K562 (cell line): ENCODE measurements at regions not wholly inside any gene's neighbourhood (a gene's known extent, or its start where the extent isn't known, plus 50 kb on each side); places are given as distances from the start of the nearest gene placed in this dataset.

Experiments
- CXXC5 ChIP-seq: fragments of 250-450 bp; sonication (Bioruptor Pico); IDR thresholded peaks from 2 replicates; pipeline ENCODE4 v1.8.0; 2022; ENCODE audit warnings: inconsistent platforms, mild to moderate bottlenecking, moderate library complexity
- FOS ChIP-seq: IDR thresholded peaks from 3 replicates; pipeline ENCODE4 v1.6.1; 2011; ENCODE audit not compliant: insufficient read length; ENCODE audit errors: extremely low read depth
- FOXM1 ChIP-seq, 2 experiments: fragments of 450-650 bp in 1 of 2; sonication (generic) in 1 of 2; formaldehyde crosslinking in 1 of 2; IDR thresholded peaks; 2 replicates each; pipeline versions ENCODE4 v1.6.1 to v1.9.0; 2017 to 2022; ENCODE audit warnings: low read depth in 2 of 2, mild to moderate bottlenecking in 2 of 2, missing genetic modification reagents in 1 of 2, moderate library complexity in 1 of 2
- NFIX ChIP-seq: fragments of 250-450 bp; sonication (Bioruptor Pico); IDR thresholded peaks from 2 replicates; pipeline ENCODE4 v1.4.0; 2020; ENCODE audit warnings: low read depth, mild to moderate bottlenecking, moderate library complexity
- NR4A1 ChIP-seq, 2 experiments: fragments of 250-450 bp in 1 of 2; fragments of 450-650 bp in 1 of 2; sonication (Bioruptor Pico) in 1 of 2; IDR thresholded peaks; 2 replicates each; pipeline versions ENCODE4 v1.4.0 to v1.6.1; 2016 to 2020; ENCODE audit warnings: mild to moderate bottlenecking in 2 of 2, missing compliant biosample characterization in 1 of 2, missing genetic modification characterization in 1 of 2, moderate library complexity in 1 of 2
- PRMT5 ChIP-seq: sonication (generic); formaldehyde crosslinking; IDR thresholded peaks from 2 replicates; pipeline ENCODE4 v1.5.0; 2020; ENCODE audit warnings: missing genetic modification reagents
- RB1 ChIP-seq: fragments of 450-650 bp; IDR thresholded peaks from 2 replicates; pipeline ENCODE4 v1.6.1; 2017; ENCODE audit warnings: low read depth, mild to moderate bottlenecking
- RBM22 ChIP-seq: fragments of 200-400 bp; formaldehyde crosslinking; IDR thresholded peaks from 2 replicates; pipeline ENCODE4 v1.6.1; 2018; ENCODE audit warnings: low read length, low read depth; ENCODE audit not compliant: poor library complexity, severe bottlenecking
- U2AF2 ChIP-seq: fragments of 200-400 bp; formaldehyde crosslinking; optimal IDR thresholded peaks from 2 replicates; pipeline ENCODE3; 2017; ENCODE audit warnings: low read depth, mild to moderate bottlenecking, low read length
- ZFP1 ChIP-seq: fragments of 450-650 bp; formaldehyde crosslinking; IDR thresholded peaks from 2 replicates; pipeline ENCODE4 v1.4.0; 2020; ENCODE audit warnings: mild to moderate bottlenecking, mixed read lengths
- TF ChIP-seq, protein P1 (sequence below): fragments of 200-800 bp; sonication (Bioruptor generic); IDR thresholded peaks from 2 replicates; pipeline ENCODE4 v1.6.1; 2016; ENCODE audit warnings: missing genetic modification characterization, missing compliant biosample characterization
- TF ChIP-seq, protein P2 (sequence below), 2 experiments: IDR thresholded peaks in 1 of 2; conservative IDR thresholded peaks in 1 of 2; 2 replicates each; pipeline ENCODE4 v1.6.1; 2016; ENCODE audit warnings: low read depth in 2 of 2, mild to moderate bottlenecking in 1 of 2, missing compliant biosample characterization in 1 of 2, missing genetic modification characterization in 1 of 2, moderate library complexity in 1 of 2
- TF ChIP-seq, protein P3 (sequence below): sonication (generic); formaldehyde crosslinking; IDR thresholded peaks from 2 replicates; pipeline ENCODE4 v1.8.0; 2022; ENCODE audit warnings: mild to moderate bottlenecking, missing genetic modification reagents, borderline replicate concordance
- TF ChIP-seq, protein P4 (sequence below): fragments of 250-450 bp; sonication (Bioruptor Pico); IDR thresholded peaks from 2 replicates; pipeline ENCODE4 v1.4.0; 2020; ENCODE audit warnings: mild to moderate bottlenecking

- TF ChIP-seq, protein P1, sequence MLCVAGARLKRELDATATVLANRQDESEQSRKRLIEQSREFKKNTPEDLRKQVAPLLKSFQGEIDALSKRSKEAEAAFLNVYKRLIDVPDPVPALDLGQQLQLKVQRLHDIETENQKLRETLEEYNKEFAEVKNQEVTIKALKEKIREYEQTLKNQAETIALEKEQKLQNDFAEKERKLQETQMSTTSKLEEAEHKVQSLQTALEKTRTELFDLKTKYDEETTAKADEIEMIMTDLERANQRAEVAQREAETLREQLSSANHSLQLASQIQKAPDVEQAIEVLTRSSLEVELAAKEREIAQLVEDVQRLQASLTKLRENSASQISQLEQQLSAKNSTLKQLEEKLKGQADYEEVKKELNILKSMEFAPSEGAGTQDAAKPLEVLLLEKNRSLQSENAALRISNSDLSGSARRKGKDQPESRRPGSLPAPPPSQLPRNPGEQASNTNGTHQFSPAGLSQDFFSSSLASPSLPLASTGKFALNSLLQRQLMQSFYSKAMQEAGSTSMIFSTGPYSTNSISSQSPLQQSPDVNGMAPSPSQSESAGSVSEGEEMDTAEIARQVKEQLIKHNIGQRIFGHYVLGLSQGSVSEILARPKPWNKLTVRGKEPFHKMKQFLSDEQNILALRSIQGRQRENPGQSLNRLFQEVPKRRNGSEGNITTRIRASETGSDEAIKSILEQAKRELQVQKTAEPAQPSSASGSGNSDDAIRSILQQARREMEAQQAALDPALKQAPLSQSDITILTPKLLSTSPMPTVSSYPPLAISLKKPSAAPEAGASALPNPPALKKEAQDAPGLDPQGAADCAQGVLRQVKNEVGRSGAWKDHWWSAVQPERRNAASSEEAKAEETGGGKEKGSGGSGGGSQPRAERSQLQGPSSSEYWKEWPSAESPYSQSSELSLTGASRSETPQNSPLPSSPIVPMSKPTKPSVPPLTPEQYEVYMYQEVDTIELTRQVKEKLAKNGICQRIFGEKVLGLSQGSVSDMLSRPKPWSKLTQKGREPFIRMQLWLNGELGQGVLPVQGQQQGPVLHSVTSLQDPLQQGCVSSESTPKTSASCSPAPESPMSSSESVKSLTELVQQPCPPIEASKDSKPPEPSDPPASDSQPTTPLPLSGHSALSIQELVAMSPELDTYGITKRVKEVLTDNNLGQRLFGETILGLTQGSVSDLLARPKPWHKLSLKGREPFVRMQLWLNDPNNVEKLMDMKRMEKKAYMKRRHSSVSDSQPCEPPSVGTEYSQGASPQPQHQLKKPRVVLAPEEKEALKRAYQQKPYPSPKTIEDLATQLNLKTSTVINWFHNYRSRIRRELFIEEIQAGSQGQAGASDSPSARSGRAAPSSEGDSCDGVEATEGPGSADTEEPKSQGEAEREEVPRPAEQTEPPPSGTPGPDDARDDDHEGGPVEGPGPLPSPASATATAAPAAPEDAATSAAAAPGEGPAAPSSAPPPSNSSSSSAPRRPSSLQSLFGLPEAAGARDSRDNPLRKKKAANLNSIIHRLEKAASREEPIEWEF (CRISPR knock-in tag): no peak
- TF ChIP-seq, protein P2, sequence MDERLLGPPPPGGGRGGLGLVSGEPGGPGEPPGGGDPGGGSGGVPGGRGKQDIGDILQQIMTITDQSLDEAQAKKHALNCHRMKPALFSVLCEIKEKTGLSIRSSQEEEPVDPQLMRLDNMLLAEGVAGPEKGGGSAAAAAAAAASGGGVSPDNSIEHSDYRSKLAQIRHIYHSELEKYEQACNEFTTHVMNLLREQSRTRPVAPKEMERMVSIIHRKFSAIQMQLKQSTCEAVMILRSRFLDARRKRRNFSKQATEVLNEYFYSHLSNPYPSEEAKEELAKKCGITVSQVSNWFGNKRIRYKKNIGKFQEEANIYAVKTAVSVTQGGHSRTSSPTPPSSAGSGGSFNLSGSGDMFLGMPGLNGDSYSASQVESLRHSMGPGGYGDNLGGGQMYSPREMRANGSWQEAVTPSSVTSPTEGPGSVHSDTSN (CRISPR knock-in tag; IDR thresholded peaks at IDR 0.05; ENCODE audit: low read depth): no peak
- TF ChIP-seq, protein P2 (tag; conservative IDR thresholded peaks at IDR 0.05; ENCODE audit: low read depth): no peak
- no peak for TF ChIP-seq FOXM1 (IDR thresholded peaks at IDR 0.05; ENCODE audit: low read depth)
- no peak for TF ChIP-seq FOXM1 (CRISPR knock-in tag; IDR thresholded peaks at IDR 0.05; ENCODE audit: low read depth)
- no peak for TF ChIP-seq U2AF2
- TF ChIP-seq, protein P3, sequence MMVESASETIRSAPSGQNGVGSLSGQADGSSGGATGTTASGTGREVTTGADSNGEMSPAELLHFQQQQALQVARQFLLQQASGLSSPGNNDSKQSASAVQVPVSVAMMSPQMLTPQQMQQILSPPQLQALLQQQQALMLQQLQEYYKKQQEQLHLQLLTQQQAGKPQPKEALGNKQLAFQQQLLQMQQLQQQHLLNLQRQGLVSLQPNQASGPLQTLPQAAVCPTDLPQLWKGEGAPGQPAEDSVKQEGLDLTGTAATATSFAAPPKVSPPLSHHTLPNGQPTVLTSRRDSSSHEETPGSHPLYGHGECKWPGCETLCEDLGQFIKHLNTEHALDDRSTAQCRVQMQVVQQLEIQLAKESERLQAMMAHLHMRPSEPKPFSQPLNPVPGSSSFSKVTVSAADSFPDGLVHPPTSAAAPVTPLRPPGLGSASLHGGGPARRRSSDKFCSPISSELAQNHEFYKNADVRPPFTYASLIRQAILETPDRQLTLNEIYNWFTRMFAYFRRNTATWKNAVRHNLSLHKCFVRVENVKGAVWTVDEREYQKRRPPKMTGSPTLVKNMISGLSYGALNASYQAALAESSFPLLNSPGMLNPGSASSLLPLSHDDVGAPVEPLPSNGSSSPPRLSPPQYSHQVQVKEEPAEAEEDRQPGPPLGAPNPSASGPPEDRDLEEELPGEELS (CRISPR knock-in tag): no peak
- no peak for TF ChIP-seq RB1
- TF ChIP-seq RBM22: no peak
- TF ChIP-seq CXXC5 (CRISPR knock-in tag): no peak
- no peak for TF ChIP-seq ZFP1
- TF ChIP-seq PRMT5: no peak
- TF ChIP-seq, protein P4, sequence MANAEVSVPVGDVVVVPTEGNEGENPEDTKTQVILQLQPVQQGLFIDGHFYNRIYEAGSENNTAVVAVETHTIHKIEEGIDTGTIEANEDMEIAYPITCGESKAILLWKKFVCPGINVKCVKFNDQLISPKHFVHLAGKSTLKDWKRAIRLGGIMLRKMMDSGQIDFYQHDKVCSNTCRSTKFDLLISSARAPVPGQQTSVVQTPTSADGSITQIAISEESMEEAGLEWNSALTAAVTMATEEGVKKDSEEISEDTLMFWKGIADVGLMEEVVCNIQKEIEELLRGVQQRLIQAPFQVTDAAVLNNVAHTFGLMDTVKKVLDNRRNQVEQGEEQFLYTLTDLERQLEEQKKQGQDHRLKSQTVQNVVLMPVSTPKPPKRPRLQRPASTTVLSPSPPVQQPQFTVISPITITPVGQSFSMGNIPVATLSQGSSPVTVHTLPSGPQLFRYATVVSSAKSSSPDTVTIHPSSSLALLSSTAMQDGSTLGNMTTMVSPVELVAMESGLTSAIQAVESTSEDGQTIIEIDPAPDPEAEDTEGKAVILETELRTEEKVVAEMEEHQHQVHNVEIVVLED (CRISPR knock-in tag): no peak
- TF ChIP-seq NR4A1 (CRISPR knock-in tag; IDR thresholded peaks at IDR 0.05): no peak
- no peak for TF ChIP-seq NR4A1 (tag; IDR thresholded peaks at IDR 0.05)
- no peak for TF ChIP-seq NFIX (CRISPR knock-in tag)
- TF ChIP-seq FOS: no peak
Measured at GRCh38 chr6:37580176-37580955, 80.7 kb upstream of the CCDC167 start (continued).
